DND-41 (cell line): ENCODE measurements at regions not wholly inside any gene's neighbourhood (a gene's known extent, or its start where the extent isn't known, plus 50 kb on each side); places are given as distances from the start of the nearest gene placed in this dataset.

Source experiments
- ATAC-seq: fragments of 200-7000 bp; cut with Tn5 transposase; 3 replicates; pipeline ENCODE4 v1.9.1; 2021; ENCODE audit warnings: low read depth; ENCODE audit not compliant: insufficient read depth
- DNase-seq: peaks from one replicate; pipeline ENCODE4 v3.0.0-alpha.2; 2020
- H2AFZ ChIP-seq: 2 replicates; pipeline ENCODE4 v1.6.0; 2012; ENCODE audit warnings: low read depth, low read length
- H3K27ac ChIP-seq: 2 replicates; pipeline ENCODE4 v1.5.1; 2012; ENCODE audit warnings: low read length, inconsistent platforms
- H3K27me3 ChIP-seq: fragments of 200-600 bp; sonication (generic); 2 replicates; pipeline ENCODE4 v1.6.0; 2012; ENCODE audit warnings: low read length, mild to moderate bottlenecking, inconsistent platforms; ENCODE audit not compliant: insufficient read depth, poor library complexity
- H3K36me3 ChIP-seq: 2 replicates; pipeline ENCODE4 v1.5.1; 2012; ENCODE audit warnings: low read length, inconsistent platforms; ENCODE audit not compliant: insufficient read depth
- H3K4me1 ChIP-seq: 2 replicates; pipeline ENCODE4 v1.5.1; 2012; ENCODE audit warnings: mild to moderate bottlenecking, low read length; ENCODE audit not compliant: insufficient read depth
- H3K4me2 ChIP-seq: 2 replicates; pipeline ENCODE4 v1.6.0; 2012; ENCODE audit warnings: mild to moderate bottlenecking, moderate library complexity, low read length, inconsistent platforms; ENCODE audit not compliant: insufficient read depth
- H3K4me3 ChIP-seq, 2 experiments: fragments of 200-600 bp in 1 of 2; shearing (Covaris generic) in 1 of 2; 2 replicates each; pipeline ENCODE4 v1.5.1; 2012 to 2016; ENCODE audit warnings: inconsistent platforms in 2 of 2, low read length in 2 of 2, mild to moderate bottlenecking in 2 of 2, low read depth in 1 of 2, moderate library complexity in 1 of 2
- H3K79me2 ChIP-seq: 2 replicates; pipeline ENCODE4 v1.6.0; 2012; ENCODE audit warnings: low read length, inconsistent platforms; ENCODE audit not compliant: insufficient read depth
- H3K9ac ChIP-seq: 2 replicates; pipeline ENCODE4 v1.6.0; 2012; ENCODE audit warnings: low read depth, mild to moderate bottlenecking, inconsistent platforms, low read length, moderate library complexity
- H3K9me3 ChIP-seq: 2 replicates; pipeline ENCODE4 v1.5.1; 2012; ENCODE audit warnings: low read length, moderate library complexity, mild to moderate bottlenecking, inconsistent platforms; ENCODE audit not compliant: insufficient read depth, severe bottlenecking
- H4K20me1 ChIP-seq: 2 replicates; pipeline ENCODE4 v1.6.0; 2012; ENCODE audit warnings: low read length; ENCODE audit not compliant: insufficient read depth
- EZH2 ChIP-seq: IDR thresholded peaks from 3 replicates; pipeline ENCODE4 v1.6.1; 2012; ENCODE audit warnings: borderline replicate concordance, low read depth, mild to moderate bottlenecking, moderate library complexity, low read length, inconsistent platforms; ENCODE audit not compliant: severe bottlenecking
- TF ChIP-seq, protein P1 (sequence below): IDR thresholded peaks from 2 replicates; pipeline ENCODE4 v1.5.1; 2012; ENCODE audit warnings: borderline replicate concordance, low read length, moderate library complexity, mild to moderate bottlenecking; ENCODE audit not compliant: poor library complexity, severe bottlenecking; ENCODE audit errors: extremely low read depth

DNA sequence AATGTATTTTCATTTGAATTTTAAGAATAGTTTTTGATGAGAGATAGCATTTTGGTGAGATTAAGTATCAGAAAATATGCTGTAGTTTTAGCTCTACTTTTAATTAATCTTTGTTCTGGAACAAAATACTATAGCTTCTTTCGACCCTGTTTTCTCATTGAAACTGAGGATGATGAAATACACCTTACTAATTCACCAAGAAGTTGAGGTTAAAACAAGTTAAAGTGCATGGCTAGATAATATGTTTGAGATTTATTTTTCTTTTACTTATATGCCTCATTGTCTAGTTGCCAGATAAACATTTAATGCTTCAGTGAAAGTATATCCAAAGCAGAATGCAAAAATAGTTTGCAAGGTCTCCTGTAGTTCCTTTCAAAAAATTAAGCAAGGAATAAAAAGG, 140.1 kb upstream of the KCNN2 start:
- Histone ChIP-seq H3K79me2 (no peaks in the 10 kb centered on the region), H4K20me1 (no peaks in the 10 kb centered on the region), H3K27me3 (no peaks in the 10 kb centered on the region), H2AFZ (no peak overlapping the region), H3K4me2 (no peak overlapping the region), H3K27ac (no peak overlapping the region), H3K36me3 (no peaks in the 10 kb centered on the region), H3K4me3 (no peak overlapping the region), H3K4me1 (no peaks in the 10 kb centered on the region), H3K9ac (no peak overlapping the region), H3K9me3 (peaks cover 3% of the 10 kb centered on the region)
- DNase-seq (no peak), ATAC-seq (no peak)
- no peak for TF ChIP-seq EZH2
- TF ChIP-seq, protein P1, sequence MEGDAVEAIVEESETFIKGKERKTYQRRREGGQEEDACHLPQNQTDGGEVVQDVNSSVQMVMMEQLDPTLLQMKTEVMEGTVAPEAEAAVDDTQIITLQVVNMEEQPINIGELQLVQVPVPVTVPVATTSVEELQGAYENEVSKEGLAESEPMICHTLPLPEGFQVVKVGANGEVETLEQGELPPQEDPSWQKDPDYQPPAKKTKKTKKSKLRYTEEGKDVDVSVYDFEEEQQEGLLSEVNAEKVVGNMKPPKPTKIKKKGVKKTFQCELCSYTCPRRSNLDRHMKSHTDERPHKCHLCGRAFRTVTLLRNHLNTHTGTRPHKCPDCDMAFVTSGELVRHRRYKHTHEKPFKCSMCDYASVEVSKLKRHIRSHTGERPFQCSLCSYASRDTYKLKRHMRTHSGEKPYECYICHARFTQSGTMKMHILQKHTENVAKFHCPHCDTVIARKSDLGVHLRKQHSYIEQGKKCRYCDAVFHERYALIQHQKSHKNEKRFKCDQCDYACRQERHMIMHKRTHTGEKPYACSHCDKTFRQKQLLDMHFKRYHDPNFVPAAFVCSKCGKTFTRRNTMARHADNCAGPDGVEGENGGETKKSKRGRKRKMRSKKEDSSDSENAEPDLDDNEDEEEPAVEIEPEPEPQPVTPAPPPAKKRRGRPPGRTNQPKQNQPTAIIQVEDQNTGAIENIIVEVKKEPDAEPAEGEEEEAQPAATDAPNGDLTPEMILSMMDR: no peak

DNA sequence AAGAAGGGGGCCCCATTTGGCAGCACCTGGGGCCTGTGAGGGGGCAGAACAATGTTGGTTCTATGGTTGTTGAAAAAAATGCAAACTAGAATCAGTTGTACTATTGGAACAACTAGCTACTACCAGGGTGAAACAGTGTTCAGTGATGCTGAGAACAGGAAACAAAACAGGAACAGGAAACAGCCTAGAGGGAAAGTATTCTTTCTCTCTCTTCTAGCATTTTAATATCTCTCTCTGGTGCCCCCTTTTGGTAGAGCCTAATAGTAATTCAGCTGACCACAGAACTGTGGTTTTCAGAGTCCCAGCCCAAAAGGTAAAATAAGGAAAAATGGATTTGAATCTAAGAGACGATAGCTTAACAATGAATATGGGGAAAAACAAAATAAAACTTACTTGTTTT, 138.0 kb upstream of the KCNN2 start:
- H3K9ac ChIP-seq: no peak overlapping the region
- no peaks in the 10 kb centered on the region for H3K36me3 ChIP-seq
- no peak for TF ChIP-seq EZH2
- TF ChIP-seq, protein P1: peak; percentile 40
- no peaks in the 10 kb centered on the region for H3K9me3 ChIP-seq
- no peak for DNase-seq
- no peaks in the 10 kb centered on the region for H3K79me2 ChIP-seq
- H3K4me1 ChIP-seq: no peaks in the 10 kb centered on the region
- no peak overlapping the region for H3K4me3 ChIP-seq
- H3K4me2 ChIP-seq: no peak overlapping the region
- H2AFZ ChIP-seq: no peak overlapping the region
- H4K20me1 ChIP-seq: no peaks in the 10 kb centered on the region
- H3K27me3 ChIP-seq: no peaks in the 10 kb centered on the region
- H3K27ac ChIP-seq: no peak overlapping the region
- peak; percentile 55; the same call in 2 of the 3 replicates for ATAC-seq

DNA sequence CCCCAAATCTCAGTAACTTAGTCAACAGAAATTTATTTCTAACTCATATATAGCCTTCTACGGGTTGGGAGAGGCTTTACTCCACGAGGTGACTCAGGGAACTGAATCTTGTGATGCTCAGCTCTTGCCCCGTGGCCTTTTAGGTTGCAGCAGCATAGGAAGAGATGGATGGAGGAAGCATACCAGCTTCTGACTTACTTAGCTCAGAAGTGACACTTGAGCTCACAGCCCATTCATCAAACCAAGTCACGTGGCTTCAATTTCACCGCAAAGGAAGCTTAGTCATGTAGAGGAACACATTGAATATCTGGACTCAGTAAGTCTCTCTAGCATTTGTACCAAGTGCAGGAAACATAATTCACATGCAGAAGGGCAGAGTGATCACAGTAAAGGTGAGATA, 124.1 kb upstream of the KCNN2 start:
- Histone ChIP-seq H3K36me3 (no peaks in the 10 kb centered on the region), H3K4me1 (no peaks in the 10 kb centered on the region), H3K9me3 (no peaks in the 10 kb centered on the region), H4K20me1 (no peaks in the 10 kb centered on the region), H3K79me2 (no peaks in the 10 kb centered on the region), H3K9ac (no peak overlapping the region), H3K4me2 (no peak overlapping the region), H2AFZ (no peak overlapping the region), H3K4me3 (no peak overlapping the region), H3K27me3 (no peaks in the 10 kb centered on the region), H3K27ac (no peak overlapping the region)
- DNase-seq: no peak
- ATAC-seq: no peak
- TF ChIP-seq EZH2: no peak

DNA sequence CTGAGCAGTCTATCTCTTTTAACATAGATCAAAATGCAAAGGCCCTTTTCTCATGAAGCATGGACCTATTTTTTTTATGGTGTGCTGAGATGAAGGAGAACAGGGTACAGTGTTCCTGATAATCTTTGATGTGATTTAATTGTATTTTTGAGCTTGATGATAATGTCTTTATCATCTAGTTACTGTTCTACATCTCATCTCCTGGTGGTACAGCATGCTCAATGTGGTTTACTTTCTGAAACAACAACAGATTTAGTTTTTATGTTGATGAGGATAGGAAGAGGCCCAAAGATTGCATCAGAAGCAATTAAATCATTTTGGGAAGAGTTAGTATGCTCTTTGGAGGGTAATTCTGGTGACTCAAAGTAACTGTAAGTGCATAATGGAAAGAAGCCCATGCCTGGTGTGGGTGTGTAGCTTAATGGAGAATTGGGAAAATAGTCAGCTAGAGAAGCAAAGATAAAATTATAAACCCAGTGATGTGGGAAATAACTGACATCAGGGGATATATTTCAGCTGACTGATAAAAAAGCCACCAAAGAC, 123.0 kb upstream of the KCNN2 start:
- H3K4me3 ChIP-seq: no peak overlapping the region
- TF ChIP-seq, protein P1: no peak
- no peak for TF ChIP-seq EZH2

More for the DNA sequence above, 123.0 kb upstream of the KCNN2 start:
- Histone ChIP-seq H3K4me2 (no peak overlapping the region), H3K79me2 (no peaks in the 10 kb centered on the region), H4K20me1 (no peaks in the 10 kb centered on the region), H3K9ac (no peak overlapping the region), H3K36me3 (no peaks in the 10 kb centered on the region), H3K27me3 (no peaks in the 10 kb centered on the region), H2AFZ (no peak overlapping the region), H3K27ac (no peak overlapping the region), H3K4me1 (no peaks in the 10 kb centered on the region), H3K9me3 (no peaks in the 10 kb centered on the region)
- ATAC-seq (no peak), DNase-seq (no peak)
